NB4 (cell line): ENCODE measurements at regions not wholly inside any gene's neighbourhood (a gene's known extent, or its start where the extent isn't known, plus 50 kb on each side); places are given as distances from the start of the nearest gene placed in this dataset.
A peak's percentile ranks its signal among the peaks of the same experiment; 100 is the strongest.

Source experiments
- DNase-seq: peaks from one replicate; pipeline ENCODE4 v3.0.0; 2010; ENCODE audit warnings: low read depth
- H3K4me3 ChIP-seq: one replicate; pipeline ENCODE4 v1.5.1; 2011; ENCODE audit warnings: mild to moderate bottlenecking, low read depth, low read length, moderate library complexity
- MYC ChIP-seq: IDR thresholded peaks from 2 replicates; pipeline ENCODE4 v1.6.1; 2011; ENCODE audit warnings: low read depth, low read length
- POLR2A ChIP-seq: IDR thresholded peaks from 2 replicates; pipeline ENCODE4 v1.6.1; 2011; ENCODE audit warnings: mild to moderate bottlenecking; ENCODE audit not compliant: insufficient read length; ENCODE audit errors: extremely low read depth
- TF ChIP-seq, protein P1 (sequence below): IDR thresholded peaks from one replicate; pipeline ENCODE4 v1.5.1; 2012; ENCODE audit warnings: low read depth, low read length
- TF ChIP-seq, protein P2 (sequence below): IDR thresholded peaks from 2 replicates; pipeline ENCODE4 v1.6.1; 2011; ENCODE audit warnings: low read depth, low read length

DNA sequence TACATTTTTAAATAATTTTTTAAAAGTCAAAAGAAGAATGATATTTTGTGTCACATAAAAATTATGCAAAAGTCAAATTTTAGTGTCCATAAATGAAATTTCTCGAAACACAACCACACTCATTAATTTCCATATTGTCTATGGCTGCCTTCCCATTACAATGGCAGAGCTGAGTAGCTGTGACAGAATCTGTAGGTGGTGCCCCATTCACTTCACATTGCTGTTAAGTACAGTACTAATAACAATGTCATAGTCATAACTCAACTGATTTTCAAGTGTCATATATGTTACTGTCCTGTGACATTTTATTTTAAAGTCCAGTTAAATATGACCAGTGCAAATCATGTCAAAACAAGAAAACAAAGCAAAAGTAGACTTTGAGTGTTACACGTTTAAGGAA lies 114.3 kb downstream of the SPRY2 start:
- TF ChIP-seq, protein P1, sequence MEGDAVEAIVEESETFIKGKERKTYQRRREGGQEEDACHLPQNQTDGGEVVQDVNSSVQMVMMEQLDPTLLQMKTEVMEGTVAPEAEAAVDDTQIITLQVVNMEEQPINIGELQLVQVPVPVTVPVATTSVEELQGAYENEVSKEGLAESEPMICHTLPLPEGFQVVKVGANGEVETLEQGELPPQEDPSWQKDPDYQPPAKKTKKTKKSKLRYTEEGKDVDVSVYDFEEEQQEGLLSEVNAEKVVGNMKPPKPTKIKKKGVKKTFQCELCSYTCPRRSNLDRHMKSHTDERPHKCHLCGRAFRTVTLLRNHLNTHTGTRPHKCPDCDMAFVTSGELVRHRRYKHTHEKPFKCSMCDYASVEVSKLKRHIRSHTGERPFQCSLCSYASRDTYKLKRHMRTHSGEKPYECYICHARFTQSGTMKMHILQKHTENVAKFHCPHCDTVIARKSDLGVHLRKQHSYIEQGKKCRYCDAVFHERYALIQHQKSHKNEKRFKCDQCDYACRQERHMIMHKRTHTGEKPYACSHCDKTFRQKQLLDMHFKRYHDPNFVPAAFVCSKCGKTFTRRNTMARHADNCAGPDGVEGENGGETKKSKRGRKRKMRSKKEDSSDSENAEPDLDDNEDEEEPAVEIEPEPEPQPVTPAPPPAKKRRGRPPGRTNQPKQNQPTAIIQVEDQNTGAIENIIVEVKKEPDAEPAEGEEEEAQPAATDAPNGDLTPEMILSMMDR, result no peak
- TF ChIP-seq, protein P2, sequence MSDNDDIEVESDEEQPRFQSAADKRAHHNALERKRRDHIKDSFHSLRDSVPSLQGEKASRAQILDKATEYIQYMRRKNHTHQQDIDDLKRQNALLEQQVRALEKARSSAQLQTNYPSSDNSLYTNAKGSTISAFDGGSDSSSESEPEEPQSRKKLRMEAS, result no peak
- no peak overlapping the region for H3K4me3 ChIP-seq
- DNase-seq, result no peak

DNA sequence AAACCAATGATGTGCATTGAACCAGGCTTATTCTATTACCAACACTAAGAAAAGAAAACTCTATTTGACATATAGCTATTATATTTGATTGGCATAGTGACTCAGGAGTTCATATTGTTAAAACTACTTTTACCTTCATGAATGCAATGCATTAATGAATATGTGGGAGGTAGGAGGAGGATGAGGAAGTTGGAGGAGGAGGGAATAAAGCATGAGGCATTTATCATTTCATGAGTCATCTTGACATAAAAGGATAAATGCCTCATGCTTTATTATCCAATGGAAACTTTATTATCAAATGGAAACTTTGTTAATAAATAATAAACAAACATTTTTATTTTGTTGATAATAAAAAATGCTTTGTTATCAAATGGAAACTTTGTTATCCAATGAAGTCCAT lies 116.5 kb downstream of the SPRY2 start:
- TF ChIP-seq MYC (no peak), POLR2A (no peak)
- TF ChIP-seq, protein P1, result no peak
- TF ChIP-seq, protein P2, result no peak
- no peak overlapping the region for H3K4me3 ChIP-seq
- DNase-seq, result peak; percentile 18

DNA sequence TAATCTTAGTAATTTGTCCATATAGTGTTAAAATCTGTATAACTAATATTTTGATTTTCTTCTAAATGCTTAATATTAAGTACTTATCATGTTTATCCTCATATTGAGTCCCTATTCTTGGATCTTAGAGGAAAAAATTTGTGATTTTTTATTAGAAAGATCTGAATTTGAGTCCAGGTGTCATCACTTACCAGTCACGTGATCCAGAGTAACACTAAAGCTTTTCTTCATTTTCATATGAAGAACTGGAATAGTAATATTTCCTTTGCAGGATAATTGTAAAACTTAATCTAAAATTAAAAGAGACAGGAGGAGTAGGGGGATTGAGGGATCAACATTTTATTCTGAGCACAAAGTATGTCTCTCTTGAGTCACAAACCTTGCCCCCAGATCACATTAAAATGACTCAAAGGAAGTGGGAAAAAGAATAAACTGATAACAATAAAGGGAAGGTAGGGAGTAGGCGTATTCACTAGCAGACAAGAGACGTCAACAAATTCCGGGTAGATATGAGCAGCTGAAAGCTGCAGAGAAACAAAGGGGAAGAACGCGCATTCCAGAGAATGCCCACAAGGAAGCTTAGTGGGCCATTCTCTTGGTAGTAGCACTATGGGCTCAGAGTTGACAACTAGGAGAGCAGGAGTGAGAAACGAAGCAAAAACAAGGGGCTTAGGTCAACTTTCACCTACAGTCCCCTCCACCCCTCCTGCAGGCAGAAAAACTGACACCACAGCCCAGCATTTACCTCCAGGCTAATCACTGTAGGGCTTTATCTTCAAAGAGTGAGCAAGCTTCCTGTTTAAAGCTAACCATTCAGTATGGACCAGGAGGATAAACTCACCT lies 123.1 kb downstream of the SPRY2 start:
- no peak for TF ChIP-seq POLR2A
- TF ChIP-seq, protein P1, result no peak
- DNase-seq, result no peak
- no peak overlapping the region for H3K4me3 ChIP-seq

DNA sequence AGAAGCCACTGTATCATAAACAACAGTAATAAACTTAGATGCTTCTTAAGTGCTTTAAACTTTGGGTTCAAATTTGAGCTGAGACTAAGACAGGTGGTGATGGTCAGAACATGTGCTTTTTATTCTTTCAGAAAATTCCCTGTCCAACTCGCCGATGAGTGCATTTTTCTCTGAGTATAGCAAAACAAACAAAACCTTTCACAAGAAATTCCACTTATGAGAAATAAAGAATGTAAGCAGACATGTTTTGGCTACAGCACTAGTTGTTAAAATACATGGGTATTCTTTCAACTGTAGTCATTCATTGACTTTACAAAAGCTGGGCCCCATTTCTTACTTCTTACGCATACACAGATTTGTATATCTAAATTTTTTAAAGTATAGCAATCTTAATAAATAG lies 125.6 kb downstream of the SPRY2 start:
- DNase-seq, result no peak
- no peak for TF ChIP-seq MYC
- TF ChIP-seq, protein P2, result peak; percentile 45; the same call in 1 of the 2 replicates
- H3K4me3 ChIP-seq, result no peak overlapping the region

DNA sequence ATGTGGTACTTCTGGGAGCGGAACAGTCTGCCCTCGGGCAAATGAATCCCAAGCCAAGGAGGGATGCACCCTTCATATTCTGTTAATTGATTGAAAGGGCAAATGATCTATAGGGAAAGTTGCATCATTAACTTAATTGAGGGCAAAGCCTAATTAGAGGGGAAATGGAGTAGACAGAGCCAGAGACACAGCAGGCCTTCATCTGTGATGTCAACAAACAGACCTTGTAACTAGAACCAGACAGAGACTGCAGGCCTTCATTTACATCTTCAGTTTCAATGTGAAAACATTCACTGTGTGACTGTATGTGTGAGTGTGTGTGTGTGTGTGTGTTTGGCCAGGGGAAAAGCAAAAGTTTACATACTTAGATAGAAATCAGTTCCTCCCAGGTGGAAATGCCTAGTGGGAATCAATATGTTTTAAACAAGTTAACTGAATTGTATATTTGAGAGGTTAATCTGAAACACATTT lies 126.4 kb downstream of the SPRY2 start:
- DNase-seq, result no peak

DNA sequence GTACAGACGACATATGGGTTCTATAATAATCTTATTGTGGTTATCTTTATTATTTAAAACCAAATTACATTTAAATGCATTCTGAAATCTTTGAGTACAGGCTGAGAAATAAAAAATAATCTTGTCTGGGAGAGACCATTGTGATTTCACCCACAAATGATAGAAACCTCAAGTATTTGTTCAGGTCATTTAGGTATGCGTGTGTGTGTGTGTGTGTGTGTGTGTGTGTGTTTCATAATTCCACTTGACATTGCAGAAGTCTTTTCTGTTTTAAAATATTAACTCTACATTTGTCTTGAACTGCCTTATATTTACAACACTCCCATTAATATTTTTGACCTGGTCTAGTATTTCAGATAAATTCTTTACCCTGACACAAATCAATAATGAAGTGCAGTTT lies 126.9 kb downstream of the SPRY2 start:
- no peak for DNase-seq
- TF ChIP-seq, protein P1, result no peak
- no peak for TF ChIP-seq POLR2A
- TF ChIP-seq MYC, result no peak
- TF ChIP-seq, protein P2, result no peak
- no peak overlapping the region for H3K4me3 ChIP-seq

More for the DNA sequence above, 126.4 kb downstream of the SPRY2 start:
- TF ChIP-seq, protein P2, result no peak
- TF ChIP-seq MYC, result no peak
- no peak overlapping the region for H3K4me3 ChIP-seq

DNA sequence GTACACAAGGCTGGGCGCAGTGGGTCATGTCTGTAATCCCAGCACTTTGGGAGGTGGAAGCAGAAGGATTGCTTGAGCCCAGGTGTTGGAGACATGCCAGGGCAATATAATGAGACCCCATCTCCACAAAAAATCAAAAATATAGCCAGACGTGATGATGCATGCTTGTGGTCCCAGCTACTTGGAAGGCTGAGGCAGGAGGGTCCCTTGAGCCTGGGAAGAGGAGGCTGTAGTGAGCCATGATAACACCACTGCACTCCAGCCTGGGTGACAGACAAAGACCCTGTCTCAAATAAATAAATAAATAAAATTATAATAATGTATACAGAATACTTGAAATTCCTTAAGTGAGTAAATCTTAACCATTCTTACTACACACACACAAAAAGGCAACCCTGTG lies 127.7 kb downstream of the SPRY2 start:
- no peak for TF ChIP-seq MYC
- TF ChIP-seq, protein P1, result no peak
- no peak for TF ChIP-seq POLR2A
- TF ChIP-seq, protein P2, result no peak
- DNase-seq, result no peak
- H3K4me3 ChIP-seq, result no peak overlapping the region
